Natural killer cell (primary cell): ENCODE measurements at regions not wholly inside any gene's neighbourhood (a gene's known extent, or its start where the extent isn't known, plus 50 kb on each side); places are given as distances from the start of the nearest gene placed in this dataset.

Source experiments
- ATAC-seq, 3 donors: fragments of 150-1000 bp in 2 of 3; fragments of 200-7000 bp in 1 of 3; cut with Tn5 transposase; 1 replicate in 1 of 3; 2 replicates in 2 of 3; pipeline ENCODE4 v1.10.0; 2021; ENCODE audit warnings: mild to moderate bottlenecking in 2 of 3, moderate library complexity in 2 of 3
- DNase-seq, 2 donors: peaks; one replicate each; pipeline versions ENCODE4 v3.0.0 to v3.0.0-alpha.2; 2013 to 2021; ENCODE audit warnings: mixed read lengths in 1 of 2
- H3K27ac ChIP-seq: one replicate; pipeline ENCODE4 v1.5.1; 2013; ENCODE audit warnings: mild to moderate bottlenecking, low read length
- H3K27me3 ChIP-seq: one replicate; pipeline ENCODE4 v1.6.1; 2013; ENCODE audit warnings: low read length; ENCODE audit not compliant: control insufficient read depth, insufficient read depth
- H3K36me3 ChIP-seq: one replicate; pipeline ENCODE4 v1.6.1; 2013; ENCODE audit warnings: low read length; ENCODE audit not compliant: control insufficient read depth, insufficient read depth
- H3K4me1 ChIP-seq: one replicate; pipeline ENCODE4 v1.6.1; 2013; ENCODE audit warnings: low read length; ENCODE audit not compliant: control insufficient read depth, insufficient read depth
- H3K4me3 ChIP-seq: one replicate; pipeline ENCODE4 v1.5.1; 2013; ENCODE audit warnings: low read length
- H3K9me3 ChIP-seq: one replicate; pipeline ENCODE4 v1.6.1; 2013; ENCODE audit warnings: low read length; ENCODE audit not compliant: control insufficient read depth, insufficient read depth
- H3K27ac Mint-ChIP-seq, 2 donors: one replicate each; pipeline ENCODE4 v1.8.0; 2022; ENCODE audit warnings: mild to moderate bottlenecking in 2 of 2, mixed read lengths in 2 of 2, moderate library complexity in 1 of 2
- H3K27me3 Mint-ChIP-seq, 2 donors: one replicate each; pipeline ENCODE4 v1.8.0; 2022; ENCODE audit warnings: low read depth in 2 of 2, mixed read lengths in 2 of 2
- H3K36me3 Mint-ChIP-seq: one replicate; pipeline ENCODE4 v1.8.0; 2022; ENCODE audit warnings: mixed read lengths
- H3K4me1 Mint-ChIP-seq, 2 donors: one replicate each; pipeline ENCODE4 v1.8.0; 2022; ENCODE audit warnings: mixed read lengths in 2 of 2
- H3K4me3 Mint-ChIP-seq: one replicate; pipeline ENCODE4 v1.8.0; 2022; ENCODE audit warnings: mild to moderate bottlenecking, moderate library complexity, mixed read lengths
- H3K9me3 Mint-ChIP-seq, 2 donors: one replicate each; pipeline ENCODE4 v1.8.0; 2022; ENCODE audit warnings: mixed read lengths in 2 of 2
- CTCF ChIP-seq: fragments of 200-600 bp; IDR thresholded peaks from one replicate; pipeline ENCODE4 v1.8.0; 2022; ENCODE audit warnings: antibody characterized with exemption
- WGBS: methylation state at CpG from one replicate; pipeline ENCODE4 v1.1.7; 2013; ENCODE audit warnings: missing lambda C conversion rate; ENCODE audit not compliant: insufficient coverage; 5-methylcytosine and 5-hydroxymethylcytosine counted together
- intact Hi-C: fragments of 100-400 bp; cut with micrococcal nuclease; formaldehyde crosslinking; loops from one replicate; pipeline ENCODE4 v1.14.2; 2022

DNA sequence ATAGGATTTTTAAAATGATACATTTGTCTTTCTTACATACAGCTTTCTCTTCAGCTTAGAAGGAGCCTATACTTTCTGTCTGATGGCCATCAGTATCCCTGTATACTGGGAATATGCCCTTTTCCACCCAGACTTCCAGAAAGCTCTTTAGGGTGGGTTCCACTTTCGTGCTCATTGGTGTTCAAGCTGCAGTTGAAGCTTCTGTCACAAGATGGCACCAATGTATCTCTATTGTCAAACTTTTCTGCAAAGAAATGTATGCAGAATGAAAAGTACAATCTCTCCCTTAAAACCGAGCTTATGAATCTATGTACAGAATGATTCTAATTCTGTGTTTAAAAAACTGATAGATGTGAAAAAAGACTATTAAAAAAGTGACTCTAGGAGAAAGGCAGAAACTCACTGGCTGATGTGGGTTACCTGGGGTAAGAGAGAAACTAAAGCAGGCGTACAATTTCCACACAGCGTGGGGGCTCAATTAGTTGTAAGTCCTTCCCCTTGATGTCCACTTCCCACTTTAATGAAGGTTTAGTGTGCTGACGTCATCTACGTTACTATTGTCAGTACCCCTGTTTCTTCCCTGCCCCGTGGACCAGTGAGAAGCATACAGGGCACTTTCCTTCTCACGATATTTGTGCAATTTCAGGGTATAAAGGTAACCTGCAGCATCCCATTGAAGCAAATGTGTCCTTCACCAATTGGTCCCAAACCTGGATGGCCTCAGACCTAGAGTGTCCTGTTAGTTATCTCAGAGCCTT is 57.3 kb upstream of the TCEAL2 start:
- Mint-ChIP-seq H3K4me1 (no peaks in the 10 kb centered on the region), H3K36me3 (no peaks in the 10 kb centered on the region), H3K27ac (no peak overlapping the region), H3K4me3 (no peak overlapping the region), H3K9me3 (no peaks in the 10 kb centered on the region), H3K27me3 (peaks cover 0 to 12% of the 10 kb centered on the region in 2 donors)
- ATAC-seq: no peak
- no peaks in the 10 kb centered on the region for H3K36me3 ChIP-seq
- WGBS: 77% methylated on average over 7 of the region's 8 CpGs
- H3K27me3 ChIP-seq: no peaks in the 10 kb centered on the region
- intact Hi-C loops: loop anchor here (10.0 kb wide), 1 partner anchor 1107 kb away; no protein-coding TSS in a partner anchor
- no peak for TF ChIP-seq CTCF
- H3K4me1 ChIP-seq: no peaks in the 10 kb centered on the region
- peak in 1 of 2 donors; percentile 51 for DNase-seq
- H3K9me3 ChIP-seq: no peaks in the 10 kb centered on the region
- H3K27ac ChIP-seq: no peak overlapping the region
- no peak overlapping the region for H3K4me3 ChIP-seq

DNA sequence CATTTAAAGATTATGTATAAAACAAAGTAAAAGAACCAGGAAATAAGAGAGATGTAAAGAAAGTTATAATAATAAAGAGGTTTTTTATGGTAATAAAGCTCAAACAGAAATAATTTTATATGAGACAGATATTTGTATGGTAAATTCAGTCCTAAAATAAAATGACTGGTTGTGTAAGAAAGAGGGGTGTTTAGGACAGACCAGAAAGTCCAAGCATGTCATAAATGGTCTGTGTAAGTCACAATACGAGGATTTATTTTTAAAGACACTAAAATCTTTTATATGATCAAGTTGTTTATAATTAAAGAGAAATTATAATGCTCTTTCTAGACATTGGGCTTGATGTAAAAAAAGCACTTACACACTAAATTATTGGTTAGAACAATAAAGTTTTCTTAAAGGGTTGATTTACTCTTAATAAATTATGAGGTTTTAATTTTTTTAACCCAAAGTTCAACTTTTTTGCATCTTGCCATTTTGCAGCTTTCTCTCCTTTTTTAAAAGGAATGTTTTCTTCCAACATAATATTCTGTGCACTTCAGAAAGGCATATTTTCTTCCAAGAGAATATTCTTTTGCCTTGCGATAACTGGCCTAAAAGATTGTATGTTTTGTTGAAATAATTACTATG is 61.9 kb upstream of the TCEAL2 start:
- WGBS: no CpG with 5 or more reads among the region's 2 CpGs
- no peak for TF ChIP-seq CTCF
- Histone ChIP-seq H3K4me1 (no peaks in the 10 kb centered on the region), H3K27ac (no peak overlapping the region), H3K27me3 (no peaks in the 10 kb centered on the region), H3K9me3 (no peaks in the 10 kb centered on the region), H3K36me3 (no peaks in the 10 kb centered on the region), H3K4me3 (no peak overlapping the region)
- Mint-ChIP-seq H3K9me3 (no peaks in the 10 kb centered on the region), H3K4me1 (no peaks in the 10 kb centered on the region), H3K36me3 (no peaks in the 10 kb centered on the region), H3K4me3 (no peak overlapping the region), H3K27ac (no peak overlapping the region), H3K27me3 (peaks cover 0 to 15% of the 10 kb centered on the region in 2 donors)
- DNase-seq (no peak), ATAC-seq (no peak)
- intact Hi-C loops: loop anchor here (10.0 kb wide), 1 partner anchor 1111 kb away; no protein-coding TSS in a partner anchor

- ATAC-seq (no peak), DNase-seq (no peak)
- no peaks in the 10 kb centered on the region for H3K4me1 ChIP-seq
- no peak overlapping the region for H3K4me3 ChIP-seq
- Mint-ChIP-seq H3K27ac (no peak overlapping the region), H3K4me1 (no peaks in the 10 kb centered on the region), H3K9me3 (no peaks in the 10 kb centered on the region), H3K36me3 (no peaks in the 10 kb centered on the region), H3K4me3 (no peak overlapping the region), H3K27me3 (no peaks in the 10 kb centered on the region)
- no peak for TF ChIP-seq CTCF
- H3K9me3 ChIP-seq: no peaks in the 10 kb centered on the region
- no CpG with 5 or more reads among the region's 2 CpGs for WGBS
- H3K36me3 ChIP-seq: no peaks in the 10 kb centered on the region
- H3K27me3 ChIP-seq: no peaks in the 10 kb centered on the region
- no peak overlapping the region for H3K27ac ChIP-seq
- intact Hi-C loops: no loop called here
Observed at GRCh38 chrX:102044496-102044895, 81.0 kb upstream of the TCEAL2 start.
